Right ventricle myocardium inferior (tissue), 1 donor: ENCODE measurements at regions not wholly inside any gene's neighbourhood (a gene's known extent, or its start where the extent isn't known, plus 50 kb on each side); places are given as distances from the start of the nearest gene placed in this dataset.
A peak's percentile ranks its signal among the peaks of the same experiment; 100 is the strongest.
"Not testable (repeated sequence)": the region's sequence is repeated elsewhere in the genome, so short reads cannot be mapped to it uniquely, and the experiment has no call there.

ENCODE experiments used
- ATAC-seq: fragments of 200-7000 bp; cut with Tn5 transposase; one replicate; pipeline ENCODE4 v1.9.1; 2020; ENCODE audit warnings: mild to moderate bottlenecking, moderate library complexity
- DNase-seq: peaks from one replicate; pipeline ENCODE4 v3.0.0; 2021; ENCODE audit errors: missing footprints
- intact Hi-C: fragments of 100-400 bp; cut with DNase I; formaldehyde crosslinking; loops from one replicate; pipeline ENCODE4 v1.11.0; 2022
- donor health status: DM: no; HTN: yes; CAD: no; lungs with severe emphysema.

DNA sequence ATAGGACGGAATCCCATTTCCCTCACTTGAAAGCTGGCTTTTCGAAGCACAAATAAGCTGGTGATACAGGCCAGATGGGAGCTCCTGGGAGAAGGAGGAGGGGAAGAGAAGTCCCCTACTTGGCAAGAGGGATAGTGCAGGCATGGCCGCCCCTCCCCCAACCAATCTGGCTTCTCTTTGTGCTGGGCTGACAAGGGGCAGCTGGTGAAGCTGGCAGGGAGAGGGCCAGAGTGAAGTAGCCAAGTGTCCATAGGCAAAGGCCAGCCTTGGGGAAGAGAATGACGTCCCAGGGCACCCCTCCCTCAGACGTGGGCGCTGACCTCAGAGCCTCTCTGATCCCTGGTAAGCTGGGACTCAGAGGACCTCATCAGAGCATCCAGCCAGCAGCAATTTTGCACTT lies 78.7 kb upstream of the GRAMD1B start:
- peak; percentile 85 for ATAC-seq
- intact Hi-C loops: no loop called here
- DNase-seq: peak; percentile 68

DNA sequence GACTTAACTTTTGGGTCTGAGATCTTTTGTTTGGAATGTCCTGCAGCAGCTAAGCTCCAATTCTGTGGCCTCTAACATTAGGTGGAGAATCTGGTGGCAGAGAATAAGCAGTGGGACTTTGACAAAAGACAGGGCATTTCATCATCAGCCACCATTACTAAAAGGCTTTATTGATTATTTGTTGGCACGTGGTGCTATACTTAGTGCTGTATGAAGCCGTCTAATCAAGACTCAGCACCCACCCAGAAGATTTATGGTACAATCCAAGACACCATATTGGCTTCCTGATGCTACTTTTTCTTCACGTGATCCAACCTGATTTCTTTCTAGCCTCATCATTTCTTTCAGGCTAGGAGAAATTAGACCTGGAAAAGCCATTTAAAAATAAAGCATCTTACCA lies 80.7 kb upstream of the GRAMD1B start:
- ATAC-seq: no peak
- DNase-seq: no peak
- intact Hi-C loops: no loop called here

DNA sequence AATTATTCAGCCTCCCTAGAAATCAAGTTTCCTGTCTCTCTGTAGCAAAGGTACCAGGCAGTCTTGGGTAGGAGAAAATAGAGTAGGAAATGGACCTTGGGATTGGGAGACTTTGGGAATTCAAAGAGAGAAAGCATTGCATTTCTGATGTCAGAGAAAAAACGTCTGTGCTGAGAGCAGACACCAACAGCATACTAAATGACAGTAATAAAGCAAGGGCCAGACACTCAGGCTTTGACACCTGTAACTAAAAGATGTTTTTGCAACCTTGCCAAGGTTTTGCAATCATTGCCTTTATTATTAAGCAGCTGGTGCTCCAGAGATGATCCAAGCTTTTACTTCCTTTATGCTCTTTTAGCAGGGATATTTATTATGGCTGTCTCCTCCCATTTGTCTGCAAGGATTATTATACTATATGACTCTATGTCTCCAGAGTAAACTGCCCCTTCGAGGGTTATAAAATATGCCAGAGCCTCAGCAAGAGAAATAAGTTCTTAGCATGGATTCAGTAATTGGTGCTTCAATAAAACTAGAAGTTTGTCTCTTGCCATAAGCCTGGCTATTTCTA lies 85.2 kb upstream of the GRAMD1B start:
- no peak for DNase-seq
- intact Hi-C loops: no loop called here
- no peak for ATAC-seq

DNA sequence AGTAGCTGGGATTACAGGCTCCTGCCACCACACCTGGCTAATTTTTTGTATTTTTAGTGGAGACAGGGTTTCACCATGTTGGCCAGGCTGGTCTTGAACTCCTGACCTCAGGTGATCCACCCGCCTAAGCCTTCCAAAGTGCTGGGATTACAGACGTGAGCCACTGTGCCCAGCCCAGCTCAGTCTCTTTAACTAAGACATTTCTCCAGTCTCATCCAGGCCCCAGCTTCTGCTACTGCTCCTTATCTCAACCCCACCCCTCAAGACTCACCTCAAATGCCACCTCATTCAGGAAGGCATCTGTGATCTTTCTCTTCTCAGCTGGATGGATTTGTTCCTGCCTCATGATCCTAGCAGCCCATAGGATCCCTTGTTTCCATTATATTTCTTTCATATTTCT lies 85.9 kb upstream of the GRAMD1B start:
- intact Hi-C loops, ATAC-seq, DNase-seq: not testable (repeated sequence)

DNA sequence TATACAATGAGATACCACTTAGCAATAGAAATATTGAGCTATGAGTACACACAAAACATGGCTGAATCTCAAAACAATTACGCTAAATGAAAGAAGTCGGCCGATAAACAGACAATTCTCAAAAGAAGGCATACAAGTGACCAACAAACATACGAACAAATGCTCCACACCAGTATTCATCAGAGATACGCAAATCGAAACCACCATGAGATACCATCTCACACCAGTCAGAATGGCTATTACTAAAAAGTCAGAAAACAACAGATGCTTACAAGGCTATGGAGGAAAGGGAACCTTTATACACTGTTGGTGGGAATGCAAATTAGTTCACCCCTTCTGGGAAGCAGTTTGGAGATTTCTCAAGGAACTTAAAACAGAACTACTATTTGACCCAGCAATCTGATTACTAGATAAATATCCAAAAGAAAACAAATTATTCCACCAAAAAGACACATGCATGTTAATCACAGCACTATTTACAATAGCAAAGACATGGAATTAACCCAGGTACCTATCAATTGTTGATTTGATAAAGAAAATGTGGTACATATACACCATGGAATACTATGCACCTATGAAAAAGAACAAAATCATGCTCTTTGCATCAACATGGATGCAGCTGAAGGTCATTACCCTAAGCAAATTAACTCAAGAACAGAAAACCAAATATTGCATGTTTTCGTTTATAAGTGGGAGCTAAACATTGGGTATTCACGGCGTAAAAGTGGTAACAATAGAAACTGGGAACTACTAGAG lies 90.9 kb upstream of the GRAMD1B start:
- ATAC-seq (no peak), DNase-seq (no peak)
- intact Hi-C loops: no loop called here

DNA sequence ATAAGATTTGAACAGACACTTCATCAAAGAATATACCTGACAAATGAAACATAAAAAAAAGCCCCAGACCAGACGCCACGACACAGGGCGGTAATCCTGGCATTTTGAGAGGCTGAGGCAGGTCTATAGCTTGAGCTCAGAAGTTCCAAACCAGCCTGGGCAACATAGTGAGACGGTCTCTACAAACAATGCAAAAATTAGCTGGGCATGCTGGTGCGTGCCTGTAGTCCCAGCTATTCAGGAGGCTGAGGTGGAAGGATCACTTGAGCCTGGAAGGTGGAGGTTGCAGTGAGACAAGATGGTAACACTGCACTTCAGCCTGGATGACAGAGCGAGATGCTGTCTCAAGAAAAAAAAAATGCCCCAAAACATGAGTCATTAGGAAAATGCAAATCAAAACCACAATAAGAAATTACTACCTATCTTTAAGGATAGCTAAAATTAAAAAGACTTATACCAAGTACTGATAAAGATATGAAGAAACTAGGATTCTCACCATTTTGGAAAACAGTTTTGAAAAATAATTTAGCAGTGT lies 91.7 kb upstream of the GRAMD1B start:
- intact Hi-C loops: no loop called here
- DNase-seq (no peak), ATAC-seq (no peak)

DNA sequence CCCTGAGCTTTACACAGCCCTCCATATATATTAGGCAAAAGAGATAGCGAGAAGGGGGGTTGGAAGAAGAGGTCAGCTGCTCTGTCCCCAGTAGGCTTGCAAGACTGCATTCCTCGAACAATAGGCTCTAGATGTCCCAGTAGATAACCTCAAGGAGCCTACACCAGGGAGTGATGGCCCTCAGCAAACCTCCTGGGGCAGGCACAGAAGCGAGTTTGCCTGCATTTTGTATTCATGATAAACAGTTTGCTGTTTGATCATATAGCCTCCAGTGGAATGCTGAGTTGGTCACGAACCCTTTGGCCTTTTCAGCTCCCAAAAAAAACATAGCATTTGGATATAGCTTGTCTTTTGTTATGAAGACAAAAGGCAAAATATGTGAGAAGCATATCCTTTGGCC lies 95.1 kb upstream of the GRAMD1B start:
- DNase-seq (no peak), ATAC-seq (no peak)
- intact Hi-C loops: no loop called here

DNA sequence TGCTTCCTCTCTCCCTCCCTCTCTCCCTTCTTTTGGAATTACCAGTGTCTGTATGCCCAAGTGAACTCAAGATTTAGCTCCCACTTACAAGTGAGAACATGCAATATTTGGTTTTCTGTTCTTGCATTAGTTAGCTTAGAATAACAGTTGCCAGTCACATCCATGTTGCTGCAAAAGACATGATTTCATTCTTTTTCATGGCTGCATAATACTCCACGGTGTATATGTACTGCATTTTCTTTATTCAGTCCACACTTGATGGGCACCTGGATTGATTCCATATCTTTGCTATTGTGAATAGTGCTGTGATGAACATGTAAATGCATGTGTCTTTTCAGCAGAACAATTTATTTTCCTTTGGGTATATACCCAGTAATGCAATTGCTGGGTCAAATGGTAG lies 97.5 kb upstream of the GRAMD1B start:
- ATAC-seq, DNase-seq, intact Hi-C loops: not testable (repeated sequence)

DNA sequence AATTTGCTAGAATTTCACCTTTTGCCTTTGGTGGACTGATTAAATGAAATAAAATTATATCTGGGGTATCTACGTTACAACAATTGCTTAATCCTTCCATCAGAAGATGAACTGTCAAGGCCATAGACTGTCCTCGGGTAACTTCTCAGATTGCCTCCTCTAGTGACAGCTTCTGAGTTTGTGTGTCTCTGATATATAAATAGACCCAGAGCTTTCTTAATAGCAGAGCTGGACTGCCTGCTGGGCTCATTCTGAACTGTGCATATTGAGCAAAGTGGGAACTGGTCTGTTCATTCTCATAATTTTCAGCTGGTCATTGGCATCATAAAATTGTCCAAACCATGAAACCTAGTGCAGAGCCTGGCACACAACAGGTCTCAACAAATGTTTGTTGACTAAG lies 99.1 kb upstream of the GRAMD1B start:
- intact Hi-C loops: no loop called here
- DNase-seq: no peak
- ATAC-seq: peak; percentile 85

DNA sequence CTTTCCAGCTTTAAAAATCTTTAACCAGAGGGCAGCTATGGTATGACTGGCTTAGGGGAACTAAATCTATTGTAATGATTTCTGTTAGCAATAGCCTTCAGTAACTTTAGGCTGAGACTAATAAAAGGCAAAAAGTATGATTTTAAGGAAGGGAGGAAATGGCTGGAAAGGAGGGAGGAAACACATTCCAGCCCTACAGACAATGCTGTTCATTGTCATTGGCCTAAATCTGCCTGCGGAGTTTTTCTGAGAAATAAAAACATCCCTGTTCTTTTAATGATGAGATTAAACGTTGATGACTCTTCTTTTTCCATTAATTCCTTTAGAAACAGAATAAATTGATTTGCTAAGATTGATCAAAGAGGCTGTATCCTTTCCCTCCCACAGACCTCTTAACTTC lies 99.6 kb upstream of the GRAMD1B start:
- no peak for DNase-seq
- ATAC-seq: no peak
- intact Hi-C loops: no loop called here

DNA sequence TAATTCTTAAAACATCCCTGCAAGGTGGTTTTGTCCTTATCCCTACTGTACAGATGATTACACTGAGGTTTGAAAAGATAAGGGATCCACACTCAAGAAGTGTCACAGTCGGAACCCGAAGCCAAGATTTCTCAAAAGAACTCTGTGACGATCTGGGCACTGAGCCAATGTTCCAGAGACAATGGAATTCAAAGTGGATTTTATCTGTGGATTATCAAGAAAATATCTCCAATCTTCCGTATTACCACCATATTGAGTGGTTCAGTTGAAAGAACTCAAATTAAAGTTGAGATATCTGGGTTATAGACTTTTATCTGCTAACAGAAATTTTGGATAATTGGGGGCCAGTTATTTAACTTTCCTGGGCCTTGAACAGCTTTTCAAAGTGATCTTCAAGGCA lies 100.0 kb upstream of the GRAMD1B start:
- ATAC-seq (no peak), DNase-seq (no peak)
- intact Hi-C loops: no loop called here

DNA sequence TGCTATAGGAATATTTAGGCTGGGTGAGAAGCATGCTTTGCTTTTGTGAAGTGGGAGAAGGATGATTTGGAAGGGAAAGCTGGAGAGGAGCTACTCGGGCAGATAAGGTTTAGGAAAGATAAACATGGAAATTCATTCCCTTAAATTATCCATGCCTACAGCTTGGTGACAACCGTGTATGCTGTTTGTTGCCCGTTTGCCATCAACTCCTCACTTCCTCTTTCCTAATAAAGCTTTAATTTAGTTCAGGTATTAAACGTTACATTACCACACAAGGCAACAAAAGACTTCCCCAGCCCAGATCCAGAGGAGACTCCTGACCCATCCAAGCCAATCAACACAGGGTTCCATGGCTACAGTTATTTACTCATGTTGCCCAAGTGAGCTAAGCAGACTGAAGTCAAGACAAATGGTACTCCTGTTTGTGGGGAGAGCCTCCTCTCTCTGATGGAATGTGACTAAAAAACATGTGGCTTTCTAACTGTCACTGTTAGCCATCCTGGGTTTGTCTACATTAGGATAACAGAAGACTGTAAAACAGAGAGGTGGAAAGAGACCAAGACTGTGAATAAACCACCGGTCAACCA lies 101.7 kb upstream of the GRAMD1B start:
- DNase-seq (no peak), ATAC-seq (no peak)
- intact Hi-C loops: no loop called here

DNA sequence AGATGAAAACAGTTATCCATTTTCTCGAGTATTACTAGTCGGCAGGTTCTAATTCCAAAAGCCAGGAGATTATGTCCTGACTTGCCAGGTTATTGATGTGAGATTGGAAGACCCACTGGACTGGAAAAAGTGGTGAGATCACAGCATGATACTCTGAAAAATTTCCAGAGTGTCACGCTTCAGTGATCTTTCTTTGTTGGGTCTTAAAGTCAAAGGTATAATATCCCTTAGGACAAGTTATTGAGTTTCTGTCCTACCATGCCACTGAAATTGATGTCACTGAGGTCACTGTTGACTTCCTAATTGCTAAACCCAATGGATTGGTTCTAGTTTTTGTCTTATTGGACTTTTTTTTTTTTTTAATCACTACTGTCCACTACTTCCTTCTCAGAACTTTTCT lies 104.5 kb upstream of the GRAMD1B start:
- ATAC-seq: no peak
- intact Hi-C loops: no loop called here
- DNase-seq: no peak

DNA sequence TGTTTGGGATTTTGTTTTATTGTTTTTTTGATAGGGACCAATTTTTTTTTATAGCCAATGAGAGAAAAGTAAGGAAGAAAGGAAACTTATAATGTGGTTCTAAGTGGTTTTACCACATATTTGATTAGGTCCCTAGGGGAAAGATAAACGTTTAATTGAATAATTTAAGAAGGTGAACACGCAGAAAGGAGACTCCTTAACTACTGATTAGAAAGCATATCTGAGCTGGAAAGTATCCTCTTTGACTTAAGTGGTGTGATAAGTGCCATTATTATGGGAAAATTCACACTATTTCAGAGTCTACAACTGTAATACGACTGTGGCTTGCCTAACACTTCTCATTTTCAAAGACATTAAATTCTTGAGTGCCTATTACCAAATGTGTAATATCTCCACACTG lies 106.5 kb upstream of the GRAMD1B start:
- ATAC-seq: no peak
- intact Hi-C loops: no loop called here
- no peak for DNase-seq

DNA sequence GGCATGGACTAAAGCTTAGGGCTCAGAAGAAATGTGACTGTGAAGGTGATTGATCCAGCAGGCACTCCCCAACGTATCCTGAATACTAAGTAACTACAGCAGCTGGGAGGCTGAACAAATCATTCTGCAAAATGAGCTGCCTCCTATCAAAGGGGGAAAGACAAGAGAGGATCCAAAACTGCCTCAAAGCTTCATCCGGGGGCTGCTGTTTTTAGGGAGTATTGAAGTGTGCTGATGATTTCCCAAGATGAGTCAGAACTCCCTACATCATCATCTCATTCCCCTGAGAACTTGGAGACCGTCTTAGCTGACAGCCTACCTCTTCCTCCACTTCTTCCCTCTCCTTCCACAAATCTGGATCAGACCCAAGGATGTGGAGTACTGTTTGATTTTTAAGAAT lies 108.4 kb upstream of the GRAMD1B start:
- ATAC-seq (no peak), DNase-seq (no peak)
- intact Hi-C loops: no loop called here

DNA sequence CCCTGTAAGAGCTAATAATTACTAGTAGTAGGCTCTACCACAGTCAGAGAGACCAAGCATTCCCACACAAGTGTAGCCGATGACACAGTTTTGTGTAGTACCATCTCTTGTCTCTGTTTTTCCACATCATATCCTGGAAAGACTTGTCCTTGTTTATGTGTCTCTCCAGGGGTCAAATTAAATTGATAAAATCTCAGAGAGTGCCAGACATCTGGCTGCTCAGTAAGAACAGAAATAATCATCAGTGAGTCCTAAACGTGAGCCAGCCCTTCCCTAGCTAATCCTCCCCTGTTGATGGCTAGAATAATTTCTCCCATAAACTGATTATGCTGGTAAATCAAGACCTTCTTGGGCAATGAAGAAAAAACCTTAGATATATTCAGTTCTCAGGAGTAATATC lies 111.4 kb upstream of the GRAMD1B start:
- DNase-seq (no peak), ATAC-seq (no peak)
- intact Hi-C loops: no loop called here

DNA sequence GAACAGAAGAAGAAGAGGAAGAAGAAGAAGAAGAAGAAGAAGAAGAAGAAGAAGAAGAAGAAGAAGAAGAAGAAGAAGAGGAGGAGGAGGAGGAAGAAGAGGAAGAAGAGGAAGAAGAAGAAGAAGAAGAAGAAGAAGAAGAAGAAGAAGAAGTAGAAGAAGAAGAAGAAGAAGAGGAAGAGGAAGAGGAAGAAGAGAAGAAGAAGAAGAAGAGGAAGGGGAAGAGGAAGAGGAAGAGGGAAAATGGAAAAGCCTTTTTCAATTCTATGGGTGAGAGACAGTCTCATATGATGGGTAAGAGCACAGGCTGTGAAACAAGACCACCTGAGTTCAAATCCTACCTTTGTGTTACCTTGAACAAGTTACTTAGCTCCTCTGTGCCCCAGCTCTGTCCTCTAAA lies 111.9 kb upstream of the GRAMD1B start:
- ATAC-seq, DNase-seq, intact Hi-C loops: not testable (repeated sequence)

DNA sequence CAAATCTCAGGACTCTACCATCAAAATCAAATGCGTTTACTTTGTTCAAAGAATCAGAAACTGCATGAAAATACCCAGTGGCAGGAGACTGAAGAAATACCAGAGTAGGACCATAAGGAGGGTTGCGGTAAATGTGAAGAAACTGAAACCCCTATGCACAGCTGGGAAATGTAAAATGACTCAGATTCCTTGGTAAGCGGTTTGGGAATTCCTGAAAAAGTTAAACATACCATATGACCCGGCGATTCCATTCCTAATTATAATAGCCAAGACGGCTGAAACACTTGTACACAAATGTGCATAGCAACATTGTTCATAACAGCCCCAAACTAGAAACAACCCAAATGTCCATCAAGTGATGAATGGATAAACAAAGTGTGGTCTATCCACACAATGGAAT lies 114.1 kb upstream of the GRAMD1B start:
- no peak for DNase-seq
- ATAC-seq: no peak
- intact Hi-C loops: no loop called here

DNA sequence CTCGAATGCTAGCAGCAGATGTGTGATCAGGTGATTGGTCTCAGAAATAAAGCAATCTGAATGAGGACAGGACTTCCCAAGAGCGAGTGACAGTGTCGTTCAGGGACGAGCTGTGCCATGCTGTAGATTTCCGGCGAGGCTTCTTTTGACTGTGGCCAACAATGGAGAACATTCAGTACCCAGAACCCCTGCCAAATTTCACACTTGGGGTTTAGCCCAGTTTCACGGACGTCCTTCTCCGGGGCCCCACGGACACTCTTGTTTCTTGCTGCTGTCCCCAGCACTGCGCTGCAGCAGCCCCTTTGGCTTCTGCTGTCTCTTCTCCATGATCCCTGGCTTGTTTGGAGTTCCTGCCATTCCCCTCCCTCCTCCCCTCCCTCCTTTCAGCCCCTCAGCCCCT lies 115.1 kb upstream of the GRAMD1B start:
- no peak for DNase-seq
- intact Hi-C loops: loop anchor here (2.0 kb wide), 2 partner anchors 48 to 90 kb away; no protein-coding TSS in a partner anchor
- peak; percentile 96 for ATAC-seq

DNA sequence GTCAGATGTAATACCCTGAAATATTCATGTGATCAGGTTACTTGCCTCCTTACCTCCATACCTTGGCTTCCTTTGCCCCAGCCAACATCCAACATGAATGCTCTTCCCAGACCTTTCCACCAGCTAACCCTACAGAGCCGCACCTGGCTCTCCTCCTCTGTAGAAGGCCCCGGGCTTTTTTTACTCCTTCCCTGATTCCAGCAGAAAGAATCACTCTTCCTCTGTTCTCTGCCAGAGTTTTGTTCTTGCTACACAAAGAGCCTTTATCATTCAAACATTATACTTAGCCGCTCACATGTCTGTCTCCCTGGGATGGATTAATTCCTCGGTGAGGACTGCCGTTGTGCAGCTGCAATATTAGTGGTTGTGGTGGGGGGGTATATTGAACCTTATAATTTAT lies 116.8 kb upstream of the GRAMD1B start:
- no peak for ATAC-seq
- intact Hi-C loops: no loop called here
- no peak for DNase-seq
